Activated CD8-positive, alpha-beta T cell treated with anti-CD3 and anti-CD28 coated beads for 36 hours (primary cell): ENCODE measurements at regions not wholly inside any gene's neighbourhood (a gene's known extent, or its start where the extent isn't known, plus 50 kb on each side); places are given as distances from the start of the nearest gene placed in this dataset.
"Not testable (repeated sequence)": the region's sequence is repeated elsewhere in the genome, so short reads cannot be mapped to it uniquely, and the experiment has no call there.

Experiments used
- ATAC-seq: fragments of 200-7000 bp; cut with Tn5 transposase; one replicate; pipeline ENCODE4 v1.10.0; 2021; ENCODE audit warnings: mild to moderate bottlenecking, moderate library complexity
- CTCF ChIA-PET: fragments of 350-600 bp; sonication (Branson Sonifier 250); formaldehyde crosslinking; loops from one replicate; lab custom pipeline; 2021; ENCODE audit warnings: antibody characterized with exemption; lab: Charles Lee
- POLR2A ChIA-PET: fragments of 350-600 bp; sonication (Branson Sonifier 250); formaldehyde crosslinking; loops from one replicate; lab custom pipeline; 2021; ENCODE audit warnings: antibody characterized with exemption; lab: Charles Lee
- DNase-seq: peaks from one replicate; pipeline ENCODE4 v3.0.0-alpha.2; 2020
- H3K27ac Mint-ChIP-seq: one replicate; pipeline ENCODE4 v1.8.0; 2021; ENCODE audit warnings: mild to moderate bottlenecking, mixed read lengths
- H3K27me3 Mint-ChIP-seq: one replicate; pipeline ENCODE4 v1.8.0; 2021; ENCODE audit warnings: mixed read lengths
- H3K36me3 Mint-ChIP-seq: one replicate; pipeline ENCODE4 v1.8.0; 2021; ENCODE audit warnings: low read depth, mixed read lengths
- H3K4me1 Mint-ChIP-seq: one replicate; pipeline ENCODE4 v1.8.0; 2021; ENCODE audit warnings: low read depth, mixed read lengths
- H3K4me3 Mint-ChIP-seq: one replicate; pipeline ENCODE4 v1.8.0; 2021; ENCODE audit warnings: mild to moderate bottlenecking, moderate library complexity, mixed read lengths
- H3K9me3 Mint-ChIP-seq: one replicate; pipeline ENCODE4 v1.8.0; 2021; ENCODE audit warnings: mixed read lengths
- intact Hi-C: fragments of 100-400 bp; cut with micrococcal nuclease; formaldehyde crosslinking; loops from one replicate; pipeline ENCODE4 v1.10.0; 2022
- TF ChIP-seq, protein P1 (sequence below): fragments of 200-600 bp; IDR thresholded peaks from one replicate; pipeline ENCODE4 v1.8.0; 2022; ENCODE audit warnings: antibody characterized with exemption, mild to moderate bottlenecking

DNA sequence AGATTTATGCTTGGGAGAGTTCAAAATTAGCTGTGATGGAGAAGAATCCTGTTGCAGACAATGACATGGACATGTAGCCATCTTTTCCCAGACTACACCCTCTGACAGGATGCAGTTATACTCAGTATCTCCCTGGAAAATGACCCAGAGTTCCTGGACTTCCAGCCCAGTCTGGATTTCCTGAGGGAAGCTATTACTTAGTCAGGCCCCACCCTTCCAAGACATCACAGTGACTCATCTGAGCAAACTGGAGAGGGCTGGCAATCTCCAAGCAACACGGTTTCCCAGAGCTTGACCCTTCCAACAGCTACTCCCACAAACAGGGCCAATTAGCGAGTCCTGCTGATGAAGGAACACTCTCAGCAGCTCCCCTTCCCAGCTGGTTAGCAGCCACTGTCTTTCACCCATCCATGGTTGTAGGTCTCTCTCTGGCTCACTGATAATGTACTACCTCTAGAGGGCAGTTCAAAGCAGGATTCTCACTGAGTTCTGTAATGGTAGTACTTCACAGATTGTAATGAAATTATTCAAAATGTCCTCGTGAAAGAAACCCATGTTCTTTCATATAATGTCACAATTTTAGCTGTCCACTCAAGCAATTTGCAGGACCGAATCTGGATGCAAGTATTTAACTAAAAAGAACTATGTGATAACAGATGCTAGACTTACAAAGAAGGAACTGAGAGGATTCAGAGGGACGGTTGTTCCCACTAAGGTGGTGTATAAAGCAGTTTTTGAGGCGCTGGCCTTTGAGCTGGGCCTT lies 110.2 kb downstream of the MDH1 start:
- Mint-ChIP-seq H3K9me3 (peaks cover 2% of the 10 kb centered on the region), H3K27me3 (no peaks in the 10 kb centered on the region)
- intact Hi-C loops = loop anchor here (5.0 kb wide), 1 partner anchor 188 kb away; no protein-coding TSS in a partner anchor

DNA sequence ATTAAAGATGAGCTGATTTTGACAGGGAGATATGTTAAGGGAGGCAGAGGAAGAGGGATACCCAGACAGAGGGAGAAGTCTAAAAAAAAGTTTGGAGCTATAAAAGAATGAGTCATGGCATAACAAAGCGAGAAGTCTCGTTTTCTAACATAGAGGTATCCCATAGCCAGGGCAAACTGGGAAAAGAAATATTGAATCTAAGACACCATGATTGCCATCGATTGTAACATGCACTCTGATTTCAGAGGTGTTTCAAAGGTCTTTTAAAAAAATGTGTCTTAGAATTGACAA lies 110.7 kb downstream of the MDH1 start:
- Mint-ChIP-seq H3K27me3 (no peaks in the 10 kb centered on the region), H3K36me3 (no peaks in the 10 kb centered on the region), H3K9me3 (peaks cover 2% of the 10 kb centered on the region), H3K4me3 (no peak overlapping the region), H3K27ac (no peak overlapping the region), H3K4me1 (no peaks in the 10 kb centered on the region)
- ATAC-seq (no peak), DNase-seq (no peak)
- CTCF ChIA-PET = interaction anchor here (0.8 to 2.6 kb wide), 17 partner anchors 8 to 628 kb away, joined by 3 to 34 read pairs (median 3); no protein-coding TSS in a partner anchor
- TF ChIP-seq, protein P1, sequence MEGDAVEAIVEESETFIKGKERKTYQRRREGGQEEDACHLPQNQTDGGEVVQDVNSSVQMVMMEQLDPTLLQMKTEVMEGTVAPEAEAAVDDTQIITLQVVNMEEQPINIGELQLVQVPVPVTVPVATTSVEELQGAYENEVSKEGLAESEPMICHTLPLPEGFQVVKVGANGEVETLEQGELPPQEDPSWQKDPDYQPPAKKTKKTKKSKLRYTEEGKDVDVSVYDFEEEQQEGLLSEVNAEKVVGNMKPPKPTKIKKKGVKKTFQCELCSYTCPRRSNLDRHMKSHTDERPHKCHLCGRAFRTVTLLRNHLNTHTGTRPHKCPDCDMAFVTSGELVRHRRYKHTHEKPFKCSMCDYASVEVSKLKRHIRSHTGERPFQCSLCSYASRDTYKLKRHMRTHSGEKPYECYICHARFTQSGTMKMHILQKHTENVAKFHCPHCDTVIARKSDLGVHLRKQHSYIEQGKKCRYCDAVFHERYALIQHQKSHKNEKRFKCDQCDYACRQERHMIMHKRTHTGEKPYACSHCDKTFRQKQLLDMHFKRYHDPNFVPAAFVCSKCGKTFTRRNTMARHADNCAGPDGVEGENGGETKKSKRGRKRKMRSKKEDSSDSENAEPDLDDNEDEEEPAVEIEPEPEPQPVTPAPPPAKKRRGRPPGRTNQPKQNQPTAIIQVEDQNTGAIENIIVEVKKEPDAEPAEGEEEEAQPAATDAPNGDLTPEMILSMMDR = no peak
- intact Hi-C loops = loop anchor here (5.0 kb wide), 1 partner anchor 188 kb away; no protein-coding TSS in a partner anchor
- POLR2A ChIA-PET = interaction anchor here (1.6 kb wide), 1 partner anchor 141 kb away, joined by 3 read pairs; no protein-coding TSS in a partner anchor

More for the DNA sequence above, 110.2 kb downstream of the MDH1 start:
- DNase-seq (no peak), ATAC-seq (peak; percentile 86)
- H3K4me3 Mint-ChIP-seq = no peak overlapping the region
- ChIA-PET CTCF (interaction anchor here (0.8 to 2.6 kb wide), 23 partner anchors 8 to 629 kb away, joined by 3 to 34 read pairs (median 3); no protein-coding TSS in a partner anchor), POLR2A (interaction anchor here (1.6 kb wide), 1 partner anchor 141 kb away, joined by 3 read pairs; no protein-coding TSS in a partner anchor)
- TF ChIP-seq, protein P1 = peak; percentile 38
- H3K36me3 Mint-ChIP-seq = no peaks in the 10 kb centered on the region
- no peak overlapping the region for H3K27ac Mint-ChIP-seq
- H3K4me1 Mint-ChIP-seq = no peaks in the 10 kb centered on the region

DNA sequence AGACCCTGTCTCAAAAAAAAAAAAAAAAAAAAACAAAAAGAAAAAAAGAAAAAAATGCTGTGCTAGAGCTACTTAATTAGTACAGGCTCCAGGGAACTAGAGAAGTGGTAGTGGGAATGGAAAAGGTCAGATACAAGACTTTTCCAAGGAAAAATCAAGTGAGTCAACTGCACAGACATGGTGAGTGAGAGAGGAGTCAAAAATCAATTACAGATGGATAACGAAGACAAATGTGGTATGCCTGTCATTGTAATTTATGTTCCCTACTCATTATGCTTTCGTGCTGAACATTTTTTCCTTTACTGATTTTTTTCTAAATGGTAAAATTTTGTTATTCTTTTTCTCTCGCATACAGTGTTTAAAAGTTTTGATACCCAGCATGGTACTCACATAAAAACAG lies 111.5 kb downstream of the MDH1 start:
- Mint-ChIP-seq H3K27me3 (no peaks in the 10 kb centered on the region), H3K27ac (no peak overlapping the region), H3K9me3 (peaks cover 2% of the 10 kb centered on the region), H3K36me3 (no peaks in the 10 kb centered on the region), H3K4me1 (no peaks in the 10 kb centered on the region), H3K4me3 (no peak overlapping the region)
- TF ChIP-seq, protein P1 = no peak
- DNase-seq = no peak
- intact Hi-C loops = no loop called here
- ATAC-seq = no peak
- POLR2A ChIA-PET = no interaction called here
- CTCF ChIA-PET = interaction anchor here (0.9 to 2.6 kb wide), 4 partner anchors 11 to 161 kb away, joined by 3 to 34 read pairs (median 8); no protein-coding TSS in a partner anchor

DNA sequence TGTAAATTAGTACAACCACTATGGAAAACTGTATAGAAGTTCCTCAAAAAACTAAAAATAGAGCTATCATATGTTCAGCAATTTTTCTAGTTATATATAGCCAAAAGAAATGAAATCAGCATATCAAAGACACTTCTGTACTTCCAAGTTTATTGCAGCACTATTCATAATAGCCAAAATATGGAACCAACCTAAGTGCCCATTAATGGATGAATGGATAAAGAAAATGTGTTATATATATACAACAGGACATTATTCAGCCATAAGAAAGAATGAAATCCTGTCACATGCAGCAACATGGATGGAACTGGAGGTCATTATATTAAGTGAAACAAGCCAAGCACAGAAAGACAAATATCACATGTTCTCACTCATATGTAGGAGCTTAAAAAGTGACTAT lies 112.6 kb downstream of the MDH1 start:
- DNase-seq = no peak
- no peak overlapping the region for H3K27ac Mint-ChIP-seq
- H3K36me3 Mint-ChIP-seq = no peaks in the 10 kb centered on the region
- H3K4me3 Mint-ChIP-seq = no peak overlapping the region
- CTCF ChIA-PET = no interaction called here
- no peak for ATAC-seq
- POLR2A ChIA-PET = no interaction called here
- TF ChIP-seq, protein P1 = no peak
- H3K27me3 Mint-ChIP-seq = no peaks in the 10 kb centered on the region
- intact Hi-C loops = no loop called here
- H3K9me3 Mint-ChIP-seq = peaks cover 2% of the 10 kb centered on the region
- no peaks in the 10 kb centered on the region for H3K4me1 Mint-ChIP-seq

DNA sequence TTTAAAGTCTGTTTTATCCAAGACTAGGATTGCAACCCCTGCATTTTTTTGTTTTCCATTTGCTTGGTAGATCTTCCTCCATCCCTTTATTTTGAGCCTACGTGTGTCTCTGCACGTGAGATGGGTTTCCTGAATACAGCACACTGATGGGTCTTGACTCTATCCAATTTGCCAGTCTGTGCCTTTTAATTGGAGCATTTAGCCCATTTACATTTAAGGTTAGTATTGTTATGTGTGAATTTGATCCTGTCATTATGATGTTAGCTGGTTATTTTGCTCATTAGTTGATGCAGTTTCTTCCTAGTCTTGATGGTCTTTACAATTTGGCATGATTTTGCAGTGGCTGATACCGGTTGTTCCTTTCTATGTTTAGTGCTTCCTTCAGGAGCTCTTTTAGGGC lies 117.3 kb downstream of the MDH1 start:
- H3K27me3 Mint-ChIP-seq, H3K4me3 Mint-ChIP-seq, H3K27ac Mint-ChIP-seq, CTCF ChIA-PET, POLR2A ChIA-PET, H3K9me3 Mint-ChIP-seq, H3K4me1 Mint-ChIP-seq, DNase-seq, intact Hi-C loops, H3K36me3 Mint-ChIP-seq, ATAC-seq: not testable (repeated sequence)
